LNCaP clone FGC (cell line): ENCODE measurements at regions not wholly inside any gene's neighbourhood (a gene's known extent, or its start where the extent isn't known, plus 50 kb on each side); places are given as distances from the start of the nearest gene placed in this dataset.
A peak's percentile ranks its signal among the peaks of the same experiment; 100 is the strongest.

ENCODE experiments used
- DNase-seq: peaks from one replicate; pipeline ENCODE4 v3.0.0-alpha.2; 2011; ENCODE audit warnings: low read depth
- H3K4me3 ChIP-seq: 2 replicates; pipeline ENCODE4 v1.5.1; 2011; ENCODE audit warnings: mild to moderate bottlenecking, low read depth, low read length, control low read depth
- CTCF ChIP-seq: IDR thresholded peaks from 2 replicates; pipeline ENCODE4 v1.5.1; 2012; ENCODE audit warnings: mild to moderate bottlenecking; ENCODE audit not compliant: control insufficient read depth, insufficient read depth; ENCODE audit errors: extremely low read depth

- TF ChIP-seq CTCF, result no peak
- no peak for DNase-seq
These were observed 55.6 kb downstream of the RHOXF2B start for GRCh38 chrX:120021927-120022326.

GRCh38 chrX:120020305-120020704 is 57.2 kb downstream of the RHOXF2B start:
- no peak for DNase-seq
- H3K4me3 ChIP-seq, result no peak overlapping the region
- no peak for TF ChIP-seq CTCF

More at GRCh38 chrX:120021927-120022326, 55.6 kb downstream of the RHOXF2B start:
- H3K4me3 ChIP-seq, result no peak overlapping the region

GRCh38 chrX:120016068-120016441 is 61.4 kb downstream of the RHOXF2B start:
- peak overlapping the region; percentile 44 for H3K4me3 ChIP-seq
- no peak for TF ChIP-seq CTCF
- no peak for DNase-seq

- H3K4me3 ChIP-seq, result peak overlapping the region; percentile 44
- no peak for TF ChIP-seq CTCF
- no peak for DNase-seq
These were observed 62.1 kb downstream of the RHOXF2B start for GRCh38 chrX:120015145-120016067.

- no peak for TF ChIP-seq CTCF
- peak overlapping the region; percentile 44 for H3K4me3 ChIP-seq
- DNase-seq, result no peak
These were observed 62.9 kb downstream of the RHOXF2B start for GRCh38 chrX:120014354-120015130.

GRCh38 chrX:120001787-120002186 is 58.2 kb upstream of the NKAP start:
- no peak for TF ChIP-seq CTCF
- DNase-seq, result no peak
- H3K4me3 ChIP-seq, result no peak overlapping the region
